Trophoblast cell (in vitro differentiated cells and primary cell): ENCODE measurements at regions not wholly inside any gene's neighbourhood (a gene's known extent, or its start where the extent isn't known, plus 50 kb on each side); places are given as distances from the start of the nearest gene placed in this dataset.

Experiments used
- DNase-seq, 2 donors: peaks; one replicate each; pipeline ENCODE4 v3.0.0-alpha.2; 2016
- H2AFZ ChIP-seq: 2 replicates; pipeline ENCODE4 v1.6.1; 2013; ENCODE audit warnings: low read length, moderate library complexity, mild to moderate bottlenecking; ENCODE audit not compliant: insufficient read depth, poor library complexity
- H2AK5ac ChIP-seq: 2 replicates; pipeline ENCODE4 v1.6.1; 2013; ENCODE audit warnings: mild to moderate bottlenecking, low read length
- H2BK120ac ChIP-seq: 2 replicates; pipeline ENCODE4 v1.6.1; 2013; ENCODE audit warnings: low read length, mild to moderate bottlenecking, moderate library complexity; ENCODE audit not compliant: insufficient read depth, poor library complexity
- H2BK12ac ChIP-seq: 2 replicates; pipeline ENCODE4 v1.6.1; 2013; ENCODE audit warnings: mild to moderate bottlenecking, low read length, moderate library complexity
- H2BK5ac ChIP-seq: 2 replicates; pipeline ENCODE4 v1.6.1; 2013; ENCODE audit warnings: low read length, low read depth, moderate library complexity, mild to moderate bottlenecking; ENCODE audit not compliant: poor library complexity
- H3K14ac ChIP-seq: 2 replicates; pipeline ENCODE4 v1.6.1; 2013; ENCODE audit warnings: mild to moderate bottlenecking, low read length
- H3K18ac ChIP-seq: 2 replicates; pipeline ENCODE4 v1.6.1; 2013; ENCODE audit warnings: mild to moderate bottlenecking, low read length
- H3K23ac ChIP-seq: 2 replicates; pipeline ENCODE4 v1.6.1; 2013; ENCODE audit warnings: low read length
- H3K27ac ChIP-seq: 2 replicates; pipeline ENCODE4 v1.5.1; 2013; ENCODE audit warnings: low read depth, mild to moderate bottlenecking, inconsistent platforms, low read length, moderate library complexity
- H3K27me3 ChIP-seq: 2 replicates; pipeline ENCODE4 v1.6.1; 2013; ENCODE audit warnings: inconsistent platforms, mild to moderate bottlenecking, low read length, moderate library complexity; ENCODE audit not compliant: insufficient read depth
- H3K36me3 ChIP-seq, 2 experiments: 1 replicate in 1 of 2; 2 replicates in 1 of 2; pipeline ENCODE4 v1.6.1; 2013; ENCODE audit warnings: low read length in 2 of 2, mild to moderate bottlenecking in 2 of 2, moderate library complexity in 1 of 2; ENCODE audit not compliant: insufficient read depth in 2 of 2, control insufficient read depth in 1 of 2
- H3K4ac ChIP-seq: 2 replicates; pipeline ENCODE4 v1.6.1; 2013; ENCODE audit warnings: low read depth, mild to moderate bottlenecking, low read length, moderate library complexity
- H3K4me1 ChIP-seq, 2 experiments: 1 replicate in 1 of 2; 2 replicates in 1 of 2; pipeline ENCODE4 v1.6.1; 2013; ENCODE audit warnings: low read length in 2 of 2, mild to moderate bottlenecking in 2 of 2, moderate library complexity in 1 of 2; ENCODE audit not compliant: insufficient read depth in 2 of 2, control insufficient read depth in 1 of 2
- H3K4me2 ChIP-seq: 2 replicates; pipeline ENCODE4 v1.6.1; 2013; ENCODE audit warnings: inconsistent platforms, mild to moderate bottlenecking, low read length, moderate library complexity
- H3K4me3 ChIP-seq: 2 replicates; pipeline ENCODE4 v1.5.1; 2013; ENCODE audit warnings: mild to moderate bottlenecking, low read depth, low read length, inconsistent platforms
- H3K79me1 ChIP-seq: one replicate; pipeline ENCODE4 v1.6.1; 2013; ENCODE audit warnings: low read length
- H3K79me2 ChIP-seq: 2 replicates; pipeline ENCODE4 v1.6.1; 2013; ENCODE audit warnings: low read length, mild to moderate bottlenecking; ENCODE audit not compliant: control insufficient read depth, insufficient read depth, poor library complexity
- H3K9ac ChIP-seq: 2 replicates; pipeline ENCODE4 v1.6.1; 2013; ENCODE audit warnings: mild to moderate bottlenecking, low read length
- H3K9me3 ChIP-seq: 2 replicates; pipeline ENCODE4 v1.6.1; 2013; ENCODE audit warnings: low read depth, mild to moderate bottlenecking, control low read depth, inconsistent platforms, low read length; ENCODE audit not compliant: insufficient read depth
- H4K12ac ChIP-seq: 2 replicates; pipeline ENCODE4 v1.6.1; 2013; ENCODE audit warnings: low read depth, mild to moderate bottlenecking, low read length, moderate library complexity
- H4K8ac ChIP-seq: 2 replicates; pipeline ENCODE4 v1.6.1; 2013; ENCODE audit warnings: low read depth, mild to moderate bottlenecking, low read length, moderate library complexity
- H4K91ac ChIP-seq: one replicate; pipeline ENCODE4 v1.6.1; 2013; ENCODE audit warnings: low read depth, mild to moderate bottlenecking, low read length, moderate library complexity
- WGBS: extraction: QIAGEN DNeasy Blood & Tissue Kit; methylation state at CpG from one replicate; pipeline ENCODE4 v1.1.7; 2013; ENCODE audit warnings: missing lambda C conversion rate; ENCODE audit not compliant: insufficient read length, insufficient coverage; ENCODE audit errors: extremely low coverage; 5-methylcytosine and 5-hydroxymethylcytosine counted together

GRCh38 chr22:47802421-47802820 lies 1040.0 kb downstream of the TBC1D22A start:
- H2AFZ ChIP-seq, result no peak overlapping the region
- H2AK5ac ChIP-seq, result no peak overlapping the region
- H3K18ac ChIP-seq, result no peak overlapping the region
- no peak overlapping the region for H2BK120ac ChIP-seq
- H4K91ac ChIP-seq, result no peak overlapping the region
- H3K14ac ChIP-seq, result no peak overlapping the region
- H3K79me1 ChIP-seq, result no peaks in the 10 kb centered on the region
- H3K9ac ChIP-seq, result no peak overlapping the region
- H3K27ac ChIP-seq, result no peak overlapping the region
- H2BK5ac ChIP-seq, result no peak overlapping the region
- no peak overlapping the region for H2BK12ac ChIP-seq
- H3K4ac ChIP-seq, result no peak overlapping the region
- H3K4me2 ChIP-seq, result no peak overlapping the region
- no peak overlapping the region for H3K23ac ChIP-seq
- no peak for DNase-seq
- H3K9me3 ChIP-seq, result peaks cover 4% of the 10 kb centered on the region
- no peaks in the 10 kb centered on the region for H3K4me1 ChIP-seq
- H3K4me3 ChIP-seq, result peak overlapping the region; percentile 54
- no CpG with 5 or more reads among the region's 14 CpGs for WGBS
- H3K79me2 ChIP-seq, result no peaks in the 10 kb centered on the region
- H4K12ac ChIP-seq, result no peak overlapping the region
- no peaks in the 10 kb centered on the region for H3K27me3 ChIP-seq
- no peak overlapping the region for H4K8ac ChIP-seq
- H3K36me3 ChIP-seq, result no peaks in the 10 kb centered on the region

- no peak for DNase-seq
- Histone ChIP-seq H2BK5ac (no peak overlapping the region), H3K79me2 (no peaks in the 10 kb centered on the region), H3K4me3 (peak overlapping the region; percentile 34), H2AK5ac (no peak overlapping the region), H3K27ac (no peak overlapping the region), H3K4ac (no peak overlapping the region), H3K79me1 (no peaks in the 10 kb centered on the region), H3K4me2 (no peak overlapping the region), H3K27me3 (no peaks in the 10 kb centered on the region), H2BK12ac (no peak overlapping the region), H3K9ac (no peak overlapping the region), H3K4me1 (no peaks in the 10 kb centered on the region), H3K23ac (no peak overlapping the region), H4K8ac (no peak overlapping the region), H3K14ac (no peak overlapping the region), H2BK120ac (no peak overlapping the region), H3K9me3 (peaks cover 4% of the 10 kb centered on the region), H2AFZ (no peak overlapping the region), H4K12ac (no peak overlapping the region), H3K36me3 (no peaks in the 10 kb centered on the region), H4K91ac (no peak overlapping the region), H3K18ac (no peak overlapping the region)
- no CpG with 5 or more reads among the region's 11 CpGs for WGBS
These were observed 1039.2 kb downstream of the TBC1D22A start for GRCh38 chr22:47801541-47802245.

GRCh38 chr22:47798229-47798628 lies 1035.8 kb downstream of the TBC1D22A start:
- H3K9ac ChIP-seq, result no peak overlapping the region
- no peak overlapping the region for H2BK5ac ChIP-seq
- H3K36me3 ChIP-seq, result no peaks in the 10 kb centered on the region
- no peak overlapping the region for H2BK12ac ChIP-seq
- H4K12ac ChIP-seq, result no peak overlapping the region
- no peak overlapping the region for H3K14ac ChIP-seq
- H3K4me3 ChIP-seq, result no peak overlapping the region
- WGBS, result no CpG with 5 or more reads among the region's 4 CpGs
- H3K4me1 ChIP-seq, result no peaks in the 10 kb centered on the region
- H3K79me1 ChIP-seq, result no peaks in the 10 kb centered on the region
- H3K23ac ChIP-seq, result no peak overlapping the region
- no peak for DNase-seq
- H4K8ac ChIP-seq, result no peak overlapping the region
- no peak overlapping the region for H3K4me2 ChIP-seq
- no peak overlapping the region for H3K18ac ChIP-seq
- H2AK5ac ChIP-seq, result no peak overlapping the region
- H3K27me3 ChIP-seq, result no peaks in the 10 kb centered on the region
- H2AFZ ChIP-seq, result no peak overlapping the region
- H2BK120ac ChIP-seq, result no peak overlapping the region
- no peaks in the 10 kb centered on the region for H3K79me2 ChIP-seq
- no peak overlapping the region for H3K27ac ChIP-seq
- peaks cover 10% of the 10 kb centered on the region for H3K9me3 ChIP-seq
- no peak overlapping the region for H4K91ac ChIP-seq
- H3K4ac ChIP-seq, result no peak overlapping the region

DNA sequence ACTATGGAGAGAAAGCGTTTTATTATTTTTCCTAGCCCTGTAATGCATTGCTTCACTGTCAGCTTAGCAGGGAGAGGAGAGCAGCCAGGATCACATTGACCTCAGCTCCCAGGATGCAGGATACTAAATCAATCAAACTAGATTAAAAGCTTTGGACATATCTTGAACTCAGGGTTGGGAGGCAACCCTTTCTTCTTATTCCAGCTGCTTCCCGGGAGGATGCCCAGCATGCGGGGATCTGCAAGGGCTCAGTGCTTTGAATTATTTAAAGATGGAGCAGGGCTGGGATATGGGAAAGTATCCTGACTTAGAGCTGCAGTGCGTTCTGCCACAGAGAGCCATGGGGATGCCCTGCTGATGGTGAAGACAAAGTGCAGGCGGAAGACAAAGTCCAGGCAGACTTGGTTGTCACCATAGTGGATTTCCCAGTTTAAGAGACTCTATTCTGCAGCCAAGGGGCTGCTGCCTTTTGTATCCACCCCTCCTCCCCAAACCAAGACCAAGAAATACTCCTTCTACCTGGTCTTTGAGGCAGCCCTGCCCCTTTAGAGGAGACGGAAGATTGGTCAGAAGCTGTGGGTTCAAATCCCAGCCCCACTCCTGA lies 1035.0 kb downstream of the TBC1D22A start:
- Histone ChIP-seq H3K14ac (no peak overlapping the region), H3K9me3 (peaks cover 10% of the 10 kb centered on the region), H3K4me3 (no peak overlapping the region), H2BK120ac (no peak overlapping the region), H4K12ac (no peak overlapping the region), H4K91ac (no peak overlapping the region), H3K36me3 (no peaks in the 10 kb centered on the region), H4K8ac (no peak overlapping the region), H3K9ac (no peak overlapping the region), H2BK5ac (no peak overlapping the region), H2BK12ac (no peak overlapping the region), H2AFZ (no peak overlapping the region), H3K79me2 (no peaks in the 10 kb centered on the region), H3K27ac (no peak overlapping the region), H3K23ac (no peak overlapping the region), H3K18ac (no peak overlapping the region), H3K4ac (no peak overlapping the region), H2AK5ac (no peak overlapping the region), H3K27me3 (no peaks in the 10 kb centered on the region), H3K4me1 (no peaks in the 10 kb centered on the region), H3K79me1 (no peaks in the 10 kb centered on the region), H3K4me2 (no peak overlapping the region)
- WGBS, result no CpG with 5 or more reads among the region's 6 CpGs
- no peak for DNase-seq
